Esophagus (tissue), 2 donors: ENCODE measurements at regions not wholly inside any gene's neighbourhood (a gene's known extent, or its start where the extent isn't known, plus 50 kb on each side); places are given as distances from the start of the nearest gene placed in this dataset.
"Not testable (repeated sequence)": the region's sequence is repeated elsewhere in the genome, so short reads cannot be mapped to it uniquely, and the experiment has no call there.

Experiments used
- H3K27ac ChIP-seq, 2 donors: one replicate each; pipeline ENCODE4 v1.5.1; 2013; ENCODE audit warnings: low read depth in 2 of 2, mild to moderate bottlenecking in 2 of 2, inconsistent platforms in 1 of 2, low read length in 1 of 2, moderate library complexity in 1 of 2
- H3K27me3 ChIP-seq, 2 donors: one replicate each; pipeline ENCODE4 v1.6.1; 2013; ENCODE audit warnings: low read length in 2 of 2, control low read depth in 1 of 2, mild to moderate bottlenecking in 1 of 2; ENCODE audit not compliant: insufficient read depth in 2 of 2, control insufficient read depth in 1 of 2
- H3K36me3 ChIP-seq, 2 donors: one replicate each; pipeline ENCODE4 v1.6.1; 2013; ENCODE audit warnings: low read length in 1 of 2; ENCODE audit not compliant: control insufficient read depth in 2 of 2, insufficient read depth in 2 of 2
- H3K4me1 ChIP-seq, 2 donors: one replicate each; pipeline ENCODE4 v1.6.1; 2013; ENCODE audit warnings: low read length in 1 of 2; ENCODE audit not compliant: control insufficient read depth in 2 of 2, insufficient read depth in 2 of 2
- H3K4me3 ChIP-seq, 2 donors: one replicate each; pipeline ENCODE4 v1.5.1; 2013; ENCODE audit warnings: low read length in 2 of 2, mild to moderate bottlenecking in 2 of 2, low read depth in 1 of 2, moderate library complexity in 1 of 2
- H3K9me3 ChIP-seq, 2 donors: one replicate each; pipeline ENCODE4 v1.6.1; 2013; ENCODE audit warnings: mild to moderate bottlenecking in 2 of 2, low read depth in 1 of 2, low read length in 1 of 2, moderate library complexity in 1 of 2; ENCODE audit not compliant: control insufficient read depth in 2 of 2, insufficient read depth in 1 of 2
- WGBS, 2 donors: extraction: QIAGEN DNeasy Blood & Tissue Kit; methylation state at CpG; one replicate each; pipeline ENCODE4 v1.1.7; 2013; 5-methylcytosine and 5-hydroxymethylcytosine counted together
- donor health status: healthy with polysubstance abuse.
- donor health status: Bipolar disorder and iron deficiency.

DNA sequence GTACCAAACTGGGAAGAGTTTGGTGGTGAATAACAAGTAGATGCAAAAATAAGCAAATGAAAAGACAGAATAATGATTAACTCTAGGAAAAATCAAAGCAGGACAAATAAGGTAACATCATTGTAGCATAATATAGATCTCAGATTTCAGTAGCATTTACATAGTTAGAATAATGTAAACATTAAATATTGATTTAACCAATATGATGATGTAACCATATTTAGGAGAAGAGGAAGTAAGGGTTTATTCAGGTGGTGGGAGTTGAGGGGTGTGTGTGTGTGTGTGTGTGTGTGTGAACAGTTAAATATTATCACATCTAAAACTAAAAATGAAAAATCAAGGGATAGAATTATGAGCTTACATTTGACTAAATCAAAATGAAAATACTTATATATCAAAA lies 143.4 kb downstream of the NPR3 start:
- H3K27ac ChIP-seq: no peak overlapping the region
- peaks cover 0 to 2% of the 10 kb centered on the region in 2 donors for H3K9me3 ChIP-seq
- H3K27me3 ChIP-seq: peaks cover 0 to 7% of the 10 kb centered on the region in 2 donors
- H3K4me1 ChIP-seq: no peaks in the 10 kb centered on the region
- no peak overlapping the region for H3K4me3 ChIP-seq
- no peaks in the 10 kb centered on the region for H3K36me3 ChIP-seq

DNA sequence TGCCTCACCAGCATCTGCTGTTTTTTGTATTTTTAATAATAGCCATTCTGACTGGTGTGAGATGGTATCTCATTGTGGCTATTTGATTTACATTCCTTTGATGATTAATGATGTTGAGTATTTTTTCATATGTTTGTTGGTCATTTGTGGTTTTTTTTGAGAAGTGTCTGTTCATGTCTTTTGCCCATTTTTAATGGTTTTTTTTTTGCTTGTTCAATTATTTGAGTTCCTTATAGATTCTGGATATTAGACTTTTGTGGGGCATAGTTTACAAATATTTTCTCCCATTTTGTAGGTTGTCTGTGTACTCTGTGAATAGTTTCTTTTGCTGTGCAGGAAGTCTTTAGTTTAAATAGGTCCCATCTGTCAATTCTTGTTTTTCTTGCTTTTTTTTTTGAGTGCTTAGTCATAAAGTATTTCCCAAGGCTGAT lies 148.1 kb downstream of the NPR3 start:
- Histone ChIP-seq H3K4me1 (no peaks in the 10 kb centered on the region), H3K27ac (no peak overlapping the region), H3K27me3 (no peaks in the 10 kb centered on the region), H3K4me3 (no peak overlapping the region), H3K9me3 (no peaks in the 10 kb centered on the region), H3K36me3 (no peaks in the 10 kb centered on the region)

DNA sequence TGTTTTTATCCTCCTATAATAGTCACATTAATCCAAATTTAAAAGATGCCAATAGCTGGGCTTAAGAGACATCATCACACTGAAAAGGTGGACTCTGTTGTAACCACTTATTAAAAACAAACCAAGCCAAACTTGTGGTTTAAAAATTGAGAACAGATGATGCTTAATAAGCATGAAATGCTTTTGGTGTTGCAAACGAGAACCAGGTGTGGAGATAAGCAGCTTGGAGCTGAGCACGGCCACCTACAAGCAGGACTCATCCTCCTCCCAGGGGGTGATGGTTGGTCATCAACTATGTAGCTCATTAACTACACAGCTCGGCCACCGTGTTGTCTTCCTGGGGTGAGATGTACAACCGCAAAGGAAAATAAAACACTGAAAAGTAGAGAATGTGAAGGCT lies 154.4 kb downstream of the NPR3 start:
- 65 to 70% methylated on average over 5 of the region's 5 CpGs for WGBS, 2 donors
- H3K4me3 ChIP-seq: no peak overlapping the region

DNA sequence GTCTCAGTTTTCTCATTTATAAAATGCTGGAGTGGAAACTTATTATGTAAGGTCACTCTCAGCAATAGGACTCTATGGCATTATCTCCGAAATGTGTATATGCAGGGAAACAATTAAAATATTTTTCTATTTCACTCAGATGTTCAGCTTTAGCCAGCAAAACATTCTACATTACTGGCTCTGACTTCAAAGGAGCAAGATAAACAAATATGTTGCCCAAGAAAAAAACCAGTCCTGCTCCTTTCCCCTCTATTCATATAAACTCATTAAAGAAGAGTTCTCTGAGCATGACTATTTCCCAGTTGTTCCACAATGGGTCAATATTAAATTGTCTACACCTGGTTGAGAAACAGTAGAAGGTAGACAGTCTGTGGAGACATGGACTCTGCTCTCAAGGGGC lies 155.0 kb downstream of the NPR3 start:
- 54 to 56% methylated on average over 1 of the region's 1 CpG for WGBS, 2 donors
- no peaks in the 10 kb centered on the region for H3K36me3 ChIP-seq

More for the DNA sequence above, 154.4 kb downstream of the NPR3 start:
- Histone ChIP-seq H3K27ac (no peak overlapping the region), H3K36me3 (no peaks in the 10 kb centered on the region), H3K27me3 (no peaks in the 10 kb centered on the region), H3K4me1 (no peaks in the 10 kb centered on the region), H3K9me3 (no peaks in the 10 kb centered on the region)

DNA sequence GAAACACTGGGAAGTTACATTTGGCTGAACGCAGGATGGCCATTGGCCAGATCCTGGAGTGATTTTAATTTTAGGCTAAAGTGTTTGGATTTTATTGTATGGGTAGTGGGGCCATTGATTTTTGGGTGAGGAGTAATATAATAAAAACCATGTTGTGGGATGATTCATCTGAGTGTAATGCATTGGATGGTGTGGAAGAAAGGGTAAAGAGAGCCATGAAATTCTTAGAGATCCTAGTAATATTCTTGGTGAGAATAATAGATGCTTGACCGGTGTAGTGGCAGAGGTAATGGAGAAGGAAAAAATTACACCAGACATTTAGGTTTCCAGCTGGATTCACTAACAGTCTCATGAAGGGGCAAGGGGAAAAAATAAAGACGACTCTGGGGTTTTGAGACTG lies 158.1 kb downstream of the NPR3 start:
- 77 to 88% methylated on average over 3 of the region's 3 CpGs for WGBS, 2 donors
- no peak overlapping the region for H3K4me3 ChIP-seq
- no peaks in the 10 kb centered on the region for H3K27me3 ChIP-seq
- H3K27ac ChIP-seq: no peak overlapping the region
- H3K36me3 ChIP-seq: no peaks in the 10 kb centered on the region
- H3K9me3 ChIP-seq: peaks cover 0 to 2% of the 10 kb centered on the region in 2 donors
- no peaks in the 10 kb centered on the region for H3K4me1 ChIP-seq

More for the DNA sequence above, 155.0 kb downstream of the NPR3 start:
- no peaks in the 10 kb centered on the region for H3K27me3 ChIP-seq
- H3K27ac ChIP-seq: no peak overlapping the region
- H3K4me3 ChIP-seq: no peak overlapping the region
- H3K9me3 ChIP-seq: no peaks in the 10 kb centered on the region
- no peaks in the 10 kb centered on the region for H3K4me1 ChIP-seq

DNA sequence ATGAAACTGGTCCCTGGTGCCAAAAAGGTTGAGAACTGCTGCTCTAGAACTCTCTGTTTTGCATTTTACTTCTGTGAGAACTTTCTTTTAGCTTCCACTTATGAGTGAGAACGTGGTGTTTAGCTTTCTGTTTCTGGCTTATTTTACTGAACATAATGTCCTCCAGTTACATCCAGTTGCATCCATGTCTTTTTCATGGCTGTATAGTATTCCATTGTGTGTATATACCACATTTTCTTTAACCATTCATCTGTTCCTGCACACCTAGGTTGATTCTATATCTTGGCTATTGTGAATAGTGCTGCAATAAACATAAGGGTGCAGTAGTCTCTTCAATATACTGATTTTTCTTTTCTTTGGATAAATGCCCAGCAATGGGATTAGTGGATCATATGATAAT lies 165.7 kb downstream of the NPR3 start:
- H3K4me3 ChIP-seq: no peak overlapping the region
- no peaks in the 10 kb centered on the region for H3K36me3 ChIP-seq
- H3K27me3 ChIP-seq: no peaks in the 10 kb centered on the region
- no peaks in the 10 kb centered on the region for H3K4me1 ChIP-seq
- 24 to 39% methylated on average over 1 of the region's 1 CpG for WGBS, 2 donors
- H3K27ac ChIP-seq: no peak overlapping the region
- peaks cover 0 to 5% of the 10 kb centered on the region in 2 donors for H3K9me3 ChIP-seq

DNA sequence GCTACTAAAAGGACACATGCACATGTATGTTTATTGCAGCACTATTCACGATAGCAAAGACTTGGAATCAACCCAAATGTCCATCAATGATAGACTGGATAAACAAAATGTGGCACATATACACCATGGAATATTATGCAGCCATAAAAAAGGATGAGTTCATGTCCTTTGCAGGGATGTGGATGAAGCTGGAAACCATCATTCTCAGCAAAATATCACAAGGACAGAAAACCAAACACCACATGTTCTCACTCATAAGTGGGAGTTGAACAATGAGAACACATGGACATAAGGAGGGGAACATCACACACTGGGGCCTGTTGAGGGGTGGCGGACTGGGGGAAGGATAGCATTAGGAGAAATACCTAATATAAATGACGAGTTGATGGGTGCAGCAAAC lies 168.2 kb downstream of the NPR3 start:
- H3K4me3 ChIP-seq, H3K4me1 ChIP-seq, H3K9me3 ChIP-seq, H3K27me3 ChIP-seq, H3K36me3 ChIP-seq, H3K27ac ChIP-seq: not testable (repeated sequence)
- WGBS, 2 donors: 71 to 77% methylated on average over 3 of the region's 3 CpGs

DNA sequence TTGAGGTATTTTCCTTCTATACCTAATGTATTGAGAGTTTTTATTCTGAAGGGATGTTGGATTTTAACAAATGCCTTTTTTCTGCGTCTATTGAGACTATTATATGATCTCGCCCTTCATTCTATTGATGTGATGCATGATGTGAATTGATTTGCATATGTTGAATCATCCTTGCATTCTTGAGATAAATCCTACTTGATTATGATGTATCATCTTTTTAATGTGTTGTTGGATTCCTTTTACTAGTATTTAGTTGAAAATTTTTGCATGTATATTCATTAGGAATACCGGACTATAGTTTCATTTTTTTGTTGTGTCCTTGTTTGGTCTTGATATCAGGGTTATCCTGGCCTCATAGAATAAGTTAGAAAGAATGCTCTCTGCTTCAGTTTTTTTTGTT lies 169.7 kb downstream of the NPR3 start:
- Histone ChIP-seq H3K36me3 (no peaks in the 10 kb centered on the region), H3K4me1 (no peaks in the 10 kb centered on the region), H3K4me3 (no peak overlapping the region), H3K27ac (no peak overlapping the region), H3K9me3 (peaks cover 0 to 3% of the 10 kb centered on the region in 2 donors), H3K27me3 (no peaks in the 10 kb centered on the region)
- 39 to 47% methylated on average over 3 of the region's 3 CpGs for WGBS, 2 donors

DNA sequence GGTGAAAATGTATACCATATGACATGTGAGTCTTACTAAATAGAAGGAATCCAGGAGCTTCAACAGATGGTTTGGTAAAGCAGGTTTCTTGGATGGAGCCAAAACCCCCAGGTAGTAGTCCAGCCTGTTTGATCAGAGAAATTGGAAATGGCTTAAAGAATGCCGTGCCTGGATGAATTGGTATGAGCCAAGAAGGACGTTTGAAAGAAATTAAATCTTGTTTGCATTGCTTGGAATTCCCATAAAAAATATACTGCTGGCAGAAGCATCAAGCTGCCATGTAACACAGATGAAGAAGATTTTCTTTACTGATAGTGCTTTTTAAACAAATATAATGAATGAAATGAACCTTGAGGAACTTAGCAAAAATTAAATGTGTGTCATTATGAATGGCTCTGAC lies 176.3 kb downstream of the NPR3 start:
- WGBS, 2 donors: 35 to 37% methylated on average over 2 of the region's 2 CpGs
- no peak overlapping the region for H3K4me3 ChIP-seq
- no peaks in the 10 kb centered on the region for H3K9me3 ChIP-seq
- no peaks in the 10 kb centered on the region for H3K36me3 ChIP-seq
- no peaks in the 10 kb centered on the region for H3K27me3 ChIP-seq
- no peak overlapping the region for H3K27ac ChIP-seq
- no peaks in the 10 kb centered on the region for H3K4me1 ChIP-seq

DNA sequence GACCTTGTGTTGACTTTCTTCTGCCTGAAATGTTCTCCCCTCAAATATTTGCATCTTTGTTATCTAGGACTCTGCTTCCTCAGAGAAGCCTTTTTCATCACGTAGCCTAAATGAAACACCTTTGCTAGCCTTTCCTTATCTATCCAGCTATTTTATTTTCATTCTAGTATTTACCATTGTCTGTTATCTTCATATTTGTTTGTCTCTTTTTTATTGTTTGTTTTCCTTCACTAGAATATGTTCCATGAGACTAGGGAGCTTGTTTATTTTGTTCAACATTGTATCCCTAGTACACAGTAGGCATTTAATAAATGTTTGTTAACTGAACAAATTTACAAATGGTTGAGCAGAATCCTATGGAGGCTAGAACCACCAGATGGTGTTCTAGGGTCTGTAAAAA lies 178.0 kb downstream of the NPR3 start:
- no peaks in the 10 kb centered on the region for H3K27me3 ChIP-seq
- H3K4me1 ChIP-seq: no peaks in the 10 kb centered on the region
- H3K9me3 ChIP-seq: no peaks in the 10 kb centered on the region
- no peak overlapping the region for H3K27ac ChIP-seq
- no peak overlapping the region for H3K4me3 ChIP-seq
- H3K36me3 ChIP-seq: no peaks in the 10 kb centered on the region
- WGBS, 2 donors: 48 to 87% methylated on average over 1 of the region's 1 CpG
